ENCODE measurements at regions not wholly inside any gene's neighbourhood (a gene's known extent, or its start where the extent isn't known, plus 50 kb on each side); places are given as distances from the start of the nearest gene placed in this dataset.

DNA sequence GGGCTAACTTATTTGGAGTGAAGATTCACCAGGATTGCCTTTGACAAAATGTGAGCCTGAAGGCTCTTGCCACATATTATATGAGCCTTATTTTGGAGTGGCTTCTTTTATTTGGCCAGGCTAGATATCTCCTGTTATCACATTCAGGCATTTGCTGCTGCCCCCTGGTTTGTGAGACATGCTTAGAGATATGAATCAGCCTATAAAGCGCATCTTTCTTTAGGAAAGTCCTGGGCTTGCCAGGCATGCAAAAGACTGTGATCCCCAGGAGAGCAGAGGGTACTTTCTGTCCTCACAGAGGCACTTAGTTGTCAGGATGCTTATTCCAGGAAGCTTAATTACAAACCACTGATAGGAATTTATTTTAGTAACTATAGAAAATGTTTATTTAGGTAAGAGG is 333.3 kb downstream of the FAT3 start:
- Mint-ChIP-seq H3K9me3 (no peaks in the 10 kb centered on the region), H3K36me3 (ENCODE audit: low read depth) (no peaks in the 10 kb centered on the region), H3K4me1 (no peaks in the 10 kb centered on the region), H3K4me3 (no peak overlapping the region), H3K27ac (no peak overlapping the region), H3K27me3 (no peaks in the 10 kb centered on the region)
- POLR2A ChIA-PET = no interaction called here
- no peak for ATAC-seq (ENCODE audit: low read depth)
- CTCF ChIA-PET = no interaction called here
- TF ChIP-seq CTCF (IDR thresholded peaks at IDR 0.05) = no peak
- intact Hi-C loops (cut with micrococcal nuclease) = no loop called here
- no peak for DNase-seq

- DNase-seq (no peak), ATAC-seq (ENCODE audit: low read depth) (no peak)
- intact Hi-C loops (cut with micrococcal nuclease) = no loop called here
- no peaks in the 10 kb centered on the region for H3K27me3 Mint-ChIP-seq
- no peaks in the 10 kb centered on the region for H3K36me3 Mint-ChIP-seq (ENCODE audit: low read depth)
- no peaks in the 10 kb centered on the region for H3K4me1 Mint-ChIP-seq
- H3K4me3 Mint-ChIP-seq = no peak overlapping the region
- no peaks in the 10 kb centered on the region for H3K9me3 Mint-ChIP-seq
- no peak overlapping the region for H3K27ac Mint-ChIP-seq
- CTCF ChIA-PET = no interaction called here
- no peak for TF ChIP-seq CTCF (IDR thresholded peaks at IDR 0.05)
- POLR2A ChIA-PET = no interaction called here
Measured at GRCh38 chr11:92558323-92558722, 333.7 kb downstream of the FAT3 start.

DNA sequence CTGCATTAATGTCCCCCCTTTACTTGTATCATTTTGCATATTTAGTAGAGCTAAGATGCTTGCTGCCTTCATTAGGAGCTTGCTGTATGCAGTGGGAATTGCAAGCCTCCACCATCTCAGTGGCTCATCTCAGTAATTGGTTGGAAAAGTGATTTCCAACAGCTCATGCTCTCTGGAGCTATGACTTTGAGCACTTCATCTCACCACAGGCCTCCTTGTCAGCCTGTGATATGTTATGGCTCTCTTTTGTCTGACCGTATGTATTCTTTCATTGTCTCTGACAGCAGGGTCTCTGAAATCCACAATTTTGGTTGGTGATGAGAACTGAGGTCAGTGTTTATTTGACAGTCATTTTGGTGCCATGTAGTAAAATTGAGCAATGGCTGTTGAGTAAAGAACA is 345.1 kb downstream of the FAT3 start:
- ChIA-PET POLR2A (no interaction called here), CTCF (no interaction called here)
- no peak overlapping the region for H3K4me3 Mint-ChIP-seq
- no peaks in the 10 kb centered on the region for H3K36me3 Mint-ChIP-seq (ENCODE audit: low read depth)
- TF ChIP-seq CTCF (IDR thresholded peaks at IDR 0.05) = no peak
- H3K4me1 Mint-ChIP-seq = no peaks in the 10 kb centered on the region
- no peak overlapping the region for H3K27ac Mint-ChIP-seq
- intact Hi-C loops (cut with micrococcal nuclease) = no loop called here
- H3K9me3 Mint-ChIP-seq = no peaks in the 10 kb centered on the region
- no peak for DNase-seq
- ATAC-seq (ENCODE audit: low read depth) = no peak
- no peaks in the 10 kb centered on the region for H3K27me3 Mint-ChIP-seq

DNA sequence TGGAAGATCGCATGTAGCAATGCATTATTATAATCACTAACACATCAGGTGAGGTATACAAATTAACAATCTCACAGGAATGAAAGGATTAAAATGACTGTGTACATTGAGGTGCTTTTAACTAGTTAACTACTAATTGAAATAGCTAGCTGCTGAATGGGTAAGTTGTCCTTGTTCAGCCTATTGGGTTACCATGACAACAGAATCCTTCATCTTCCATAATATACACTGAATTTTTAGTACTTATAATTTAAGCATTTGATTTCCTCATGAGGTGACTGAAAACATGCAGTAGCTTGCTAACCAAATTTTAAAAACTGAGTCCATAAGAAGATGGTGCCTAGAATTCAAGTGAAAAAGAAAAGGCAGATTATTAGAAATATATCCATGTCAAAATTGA is 347.9 kb downstream of the FAT3 start:
- Mint-ChIP-seq H3K27me3 (no peaks in the 10 kb centered on the region), H3K27ac (no peak overlapping the region), H3K4me3 (no peak overlapping the region), H3K9me3 (no peaks in the 10 kb centered on the region), H3K4me1 (no peaks in the 10 kb centered on the region), H3K36me3 (ENCODE audit: low read depth) (no peaks in the 10 kb centered on the region)
- TF ChIP-seq CTCF (IDR thresholded peaks at IDR 0.05) = no peak
- intact Hi-C loops (cut with micrococcal nuclease) = no loop called here
- DNase-seq (no peak), ATAC-seq (ENCODE audit: low read depth) (no peak)
- ChIA-PET POLR2A (no interaction called here), CTCF (no interaction called here)

DNA sequence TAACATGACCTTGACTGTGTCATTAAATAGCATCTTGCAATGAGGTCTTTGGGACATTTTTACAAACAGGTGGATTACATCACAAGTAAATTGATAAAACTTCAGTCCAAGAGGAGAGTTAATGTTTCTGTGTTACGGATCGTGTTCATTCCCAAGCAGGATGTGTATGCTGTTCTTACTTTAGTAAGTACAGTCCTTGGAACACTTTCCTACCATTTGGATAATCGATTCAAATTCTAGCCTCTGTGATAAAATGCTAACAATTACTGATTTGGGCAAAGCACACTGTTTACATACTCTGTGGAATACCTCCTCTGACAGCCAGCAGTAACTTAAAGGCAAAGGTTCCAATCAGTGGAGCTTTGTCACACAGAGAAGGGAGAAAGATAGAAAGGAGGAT is 351.7 kb downstream of the FAT3 start:
- no peak for TF ChIP-seq CTCF (IDR thresholded peaks at IDR 0.05)
- Mint-ChIP-seq H3K27me3 (no peaks in the 10 kb centered on the region), H3K4me1 (no peaks in the 10 kb centered on the region), H3K9me3 (no peaks in the 10 kb centered on the region), H3K36me3 (ENCODE audit: low read depth) (no peaks in the 10 kb centered on the region), H3K4me3 (no peak overlapping the region), H3K27ac (no peak overlapping the region)
- POLR2A ChIA-PET = no interaction called here
- CTCF ChIA-PET = no interaction called here
- ATAC-seq (ENCODE audit: low read depth) = no peak
- no peak for DNase-seq
- intact Hi-C loops (cut with micrococcal nuclease) = no loop called here

All from activated B cell treated with CpG ODN at 0.5 μM for 24 hours (primary cell).